GM12892 (cell line): ENCODE measurements at regions not wholly inside any gene's neighbourhood (a gene's known extent, or its start where the extent isn't known, plus 50 kb on each side); places are given as distances from the start of the nearest gene placed in this dataset.

ENCODE experiments used
- POLR2A ChIP-seq: IDR thresholded peaks from 2 replicates; pipeline ENCODE4 v1.6.1; 2011; ENCODE audit warnings: low read depth, low read length, control low read depth
- POLR2AphosphoS5 ChIP-seq: IDR thresholded peaks from 2 replicates; pipeline ENCODE4 v1.6.1; 2011; ENCODE audit warnings: low read depth, low read length, control low read depth

- no peak for TF ChIP-seq POLR2A
- TF ChIP-seq POLR2AphosphoS5: no peak
Measured at GRCh38 chr6:43980004-43980795, 147.1 kb downstream of the MRPL14 start.
